GM21723 (cell line): ENCODE measurements at regions not wholly inside any gene's neighbourhood (a gene's known extent, or its start where the extent isn't known, plus 50 kb on each side); places are given as distances from the start of the nearest gene placed in this dataset.

Experiments
- ATAC-seq: cut with Tn5 transposase; IDR thresholded peaks from one replicate; pipeline ENCODE4 v1.9.1; 2021; ENCODE audit warnings: mild to moderate bottlenecking, moderate library complexity; ENCODE audit not compliant: unreplicated experiment

GRCh38 chr17:73723317-73723716 is 79.1 kb upstream of the SDK2 start:
- no peak for ATAC-seq

DNA sequence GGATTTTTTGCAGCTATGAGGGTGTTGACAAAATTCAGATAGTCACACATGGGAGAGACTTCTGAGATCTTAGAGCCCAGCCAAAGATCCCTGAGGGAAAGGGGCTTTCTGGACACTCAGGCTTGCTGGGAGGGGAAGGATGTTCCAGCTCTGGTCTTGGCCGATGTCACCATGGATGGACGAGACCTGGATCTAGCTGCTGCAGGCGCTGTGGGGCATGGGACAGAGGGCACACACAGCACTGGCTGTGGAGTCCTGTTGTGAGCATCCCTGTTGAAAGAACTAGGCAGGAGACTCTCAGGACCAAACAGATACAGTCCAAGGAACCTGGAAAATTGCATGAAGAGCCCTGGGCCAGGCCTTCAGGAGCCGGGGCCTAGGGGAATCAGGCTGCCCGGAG is 80.1 kb upstream of the SDK2 start:
- ATAC-seq: no peak

- no peak for ATAC-seq
These were observed 80.7 kb upstream of the SDK2 start for GRCh38 chr17:73724990-73725389.

GRCh38 chr17:73725794-73726515 is 81.7 kb upstream of the SDK2 start:
- no peak for ATAC-seq

- no peak for ATAC-seq
These were observed 83.7 kb upstream of the SDK2 start for GRCh38 chr17:73727941-73728340.

GRCh38 chr17:73729101-73729500 is 84.9 kb upstream of the SDK2 start:
- ATAC-seq: no peak

GRCh38 chr17:73731733-73732132 is 87.5 kb upstream of the SDK2 start:
- ATAC-seq: no peak

DNA sequence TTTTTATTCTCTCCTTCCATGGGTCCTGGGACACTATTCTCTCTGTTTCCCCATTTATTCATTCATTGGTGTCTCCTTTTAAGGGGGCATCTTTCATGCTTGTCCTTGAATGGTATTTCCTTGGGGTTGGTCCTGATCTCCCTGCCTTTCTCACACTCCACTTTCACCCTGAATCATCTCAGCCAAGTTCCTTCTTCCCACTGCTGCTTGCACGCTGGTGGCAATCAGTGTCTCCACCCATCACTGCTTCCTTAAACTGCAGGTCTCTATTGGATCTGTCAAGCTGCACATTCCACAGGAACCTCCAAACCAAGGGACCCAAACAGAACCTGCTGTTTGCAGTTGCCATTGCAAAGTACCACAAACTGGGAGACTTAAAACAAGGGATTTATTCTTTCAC is 89.3 kb upstream of the SDK2 start:
- no peak for ATAC-seq

DNA sequence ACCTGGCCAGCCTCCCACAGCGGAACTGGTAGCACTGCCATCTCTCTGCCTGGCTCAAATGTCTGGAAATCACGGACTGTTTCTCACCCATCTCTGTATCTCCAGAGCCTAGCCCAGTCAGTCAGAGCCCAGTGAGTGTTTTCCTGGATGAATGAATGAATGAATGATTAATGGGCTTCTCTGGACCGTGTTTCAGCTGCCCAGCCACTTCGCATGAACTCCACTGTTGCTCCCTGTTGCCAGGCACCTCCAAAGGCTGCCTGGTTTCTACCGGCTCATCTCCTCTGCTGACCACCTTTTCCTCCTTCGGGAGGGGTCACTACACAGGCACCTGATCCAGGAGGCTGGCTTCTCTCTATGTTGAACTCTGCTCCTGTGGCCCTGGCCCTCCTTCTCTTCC is 91.0 kb upstream of the SDK2 start:
- no peak for ATAC-seq

GRCh38 chr17:73738751-73739575 is 94.7 kb upstream of the SDK2 start:
- ATAC-seq: no peak

DNA sequence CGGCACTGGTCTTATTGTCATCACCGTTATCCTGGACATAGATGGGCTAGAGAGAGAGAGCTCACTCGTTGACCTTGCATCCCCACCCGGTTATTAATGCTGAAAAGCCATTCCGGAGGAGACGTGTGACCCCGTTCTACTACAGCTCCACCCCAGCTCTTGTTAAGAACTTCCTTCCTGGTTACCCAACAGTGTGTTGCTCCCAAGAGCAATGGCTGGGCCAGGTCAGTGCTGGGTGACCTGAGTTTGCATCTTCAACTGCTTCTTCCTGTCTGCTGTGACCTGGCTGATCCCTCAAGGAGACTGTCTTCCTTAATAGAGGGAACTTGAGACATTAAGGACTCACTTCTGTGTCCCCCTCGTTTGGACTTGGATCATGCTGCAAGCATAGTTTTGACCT is 96.1 kb upstream of the SDK2 start:
- ATAC-seq: no peak

DNA sequence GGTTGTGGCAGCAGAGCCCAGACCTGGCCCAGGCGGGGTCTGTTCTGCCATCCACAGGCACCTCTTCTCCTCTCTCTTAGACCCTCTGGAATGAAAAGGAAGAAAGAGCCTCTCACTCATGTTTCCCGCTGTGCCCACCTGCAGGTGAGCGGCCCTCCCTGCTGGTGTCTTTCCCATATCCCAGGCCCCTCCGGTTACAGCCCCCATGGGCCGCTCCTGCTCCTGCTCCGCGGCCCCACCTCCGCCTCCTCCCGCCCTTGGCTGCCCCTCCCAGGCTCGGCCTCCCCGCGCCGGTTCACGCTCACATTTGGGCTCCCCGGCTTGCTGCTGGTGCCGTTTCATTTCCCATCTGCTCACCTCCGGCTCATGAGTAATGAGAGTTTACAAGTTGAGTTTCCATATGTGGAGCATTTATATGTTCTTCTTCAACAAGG is 98.7 kb upstream of the SDK2 start:
- no peak for ATAC-seq

GRCh38 chr17:73743518-73744201 is 99.4 kb upstream of the SDK2 start:
- no peak for ATAC-seq

DNA sequence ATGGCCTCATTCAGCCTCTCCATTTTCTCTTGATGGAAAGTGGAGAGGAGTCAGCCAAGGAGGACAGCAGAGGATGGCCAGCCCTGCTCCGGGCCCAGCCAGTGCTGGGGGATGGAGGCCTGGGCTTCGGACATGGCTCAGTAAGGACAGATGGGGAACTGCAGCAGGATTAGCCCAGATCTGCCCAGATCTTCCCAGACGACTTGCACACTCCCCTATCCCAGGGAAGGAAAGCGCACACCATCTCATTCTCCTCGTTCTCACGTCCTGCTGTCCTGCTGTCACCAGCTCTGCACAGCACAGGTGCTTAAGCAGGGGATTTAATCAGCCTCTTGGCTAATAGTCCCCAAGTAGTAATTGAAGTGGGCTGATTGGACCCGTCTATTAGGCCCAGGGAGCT is 100.2 kb upstream of the SDK2 start:
- no peak for ATAC-seq

- ATAC-seq: no peak
These were observed 102.2 kb upstream of the SDK2 start for GRCh38 chr17:73746314-73747073.

DNA sequence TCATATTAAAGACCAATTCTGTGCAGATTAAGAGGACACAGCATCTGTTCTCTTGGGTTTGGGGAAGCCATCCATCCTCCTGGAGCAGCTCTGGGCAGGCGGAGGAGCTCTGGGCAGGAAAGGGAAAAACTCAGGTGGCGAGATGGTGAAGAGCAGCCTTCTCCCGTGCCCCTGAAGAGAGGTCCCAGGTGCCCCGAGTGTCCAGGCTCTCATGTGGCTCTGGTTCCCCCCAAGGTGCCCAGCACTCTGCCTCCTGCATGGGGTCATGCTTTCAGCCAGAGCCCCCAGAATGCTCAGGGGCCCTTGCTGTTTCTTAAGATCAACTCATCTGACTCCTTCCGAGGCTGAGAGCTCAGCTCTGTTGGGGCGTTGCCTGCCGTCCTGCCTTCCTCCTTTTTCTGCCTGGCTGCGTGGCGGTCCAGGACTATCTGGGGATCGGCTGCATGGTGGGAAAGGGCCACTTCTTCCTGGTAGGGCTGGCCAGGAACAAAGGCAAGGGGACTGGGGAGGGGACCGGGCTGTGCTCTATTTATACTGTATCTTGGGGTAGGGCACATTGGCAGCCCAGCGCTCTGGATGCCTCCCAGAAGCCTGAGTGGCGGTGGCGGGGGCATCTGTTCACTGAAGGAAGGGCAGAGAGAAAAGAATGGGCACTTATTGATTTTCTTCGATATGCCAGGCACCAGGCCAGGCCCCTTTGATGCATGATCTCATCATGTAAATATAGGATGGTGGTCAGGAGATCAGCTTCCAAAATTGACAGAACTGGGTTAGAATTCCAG is 103.2 kb upstream of the SDK2 start:
- no peak for ATAC-seq

DNA sequence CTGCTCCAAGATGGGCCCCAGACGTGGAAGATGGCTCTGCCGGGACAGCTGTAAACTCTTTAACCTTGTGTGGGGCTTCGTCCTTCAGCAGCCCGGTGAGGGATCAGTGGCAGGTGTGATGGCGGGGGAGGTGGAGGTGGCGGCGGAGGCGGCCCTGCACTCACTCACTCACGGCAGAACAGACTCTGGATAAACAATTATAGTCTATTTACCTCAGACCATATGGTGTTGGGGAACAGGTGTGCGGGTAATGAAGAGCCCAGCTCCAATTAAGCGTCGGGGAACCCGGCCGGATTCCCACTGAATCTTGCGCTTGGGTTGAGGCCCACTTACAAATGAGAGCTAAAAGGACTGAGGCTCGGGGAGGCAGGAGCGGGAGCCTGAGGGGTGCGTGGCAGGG is 104.3 kb upstream of the SDK2 start:
- no peak for ATAC-seq

DNA sequence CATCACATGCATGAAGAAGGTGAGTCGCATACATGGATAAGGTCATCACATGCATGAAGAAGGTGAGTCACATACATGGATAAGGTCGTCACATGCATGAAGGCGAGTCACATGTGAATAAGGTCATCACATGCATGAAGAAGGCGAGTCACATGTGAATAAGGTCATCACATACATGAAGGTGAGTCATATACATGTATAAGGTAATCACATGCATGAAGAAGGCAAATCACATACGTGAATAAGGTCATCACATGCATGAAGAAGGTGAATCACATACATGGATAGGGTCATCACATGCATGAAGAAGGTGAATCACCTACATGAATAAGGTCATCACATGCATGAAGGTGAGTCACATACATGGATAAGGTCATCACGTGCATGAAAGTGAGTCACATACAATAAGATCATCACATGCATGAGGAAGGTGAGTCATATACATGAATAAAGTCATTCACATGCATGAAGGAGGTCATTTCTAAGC is 105.1 kb upstream of the SDK2 start:
- ATAC-seq: no peak

GRCh38 chr17:73749928-73750605 is 105.8 kb upstream of the SDK2 start:
- ATAC-seq: no peak

DNA sequence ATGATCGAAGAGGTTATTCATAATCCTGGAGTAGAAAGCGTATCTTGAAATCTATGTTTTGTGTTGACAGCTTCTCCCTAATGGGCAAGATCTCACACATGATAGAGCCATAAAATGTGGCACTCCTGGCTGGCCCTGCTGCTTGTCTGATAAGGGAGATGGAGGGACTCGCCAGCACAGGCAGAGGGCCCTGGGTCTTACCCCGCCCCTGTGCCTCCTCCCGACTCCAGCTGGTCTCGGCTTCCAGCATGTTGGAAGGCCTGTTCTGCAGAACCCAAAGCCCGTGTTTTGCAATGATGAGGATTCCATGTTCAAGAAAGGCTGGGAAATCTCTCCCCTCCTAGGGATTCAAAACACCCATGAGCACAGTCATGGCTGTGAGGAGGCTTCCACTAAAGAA is 106.7 kb upstream of the SDK2 start:
- ATAC-seq: no peak
